WERI-Rb-1 (cell line): ENCODE measurements at regions not wholly inside any gene's neighbourhood (a gene's known extent, or its start where the extent isn't known, plus 50 kb on each side); places are given as distances from the start of the nearest gene placed in this dataset.

Source experiments
- DNase-seq: peaks from one replicate; pipeline ENCODE4 v3.0.0-alpha.2; 2020
- H3K27ac ChIP-seq: fragments of 250-450 bp; sonication (Bioruptor Pico); 2 replicates; pipeline ENCODE4 v1.5.1; 2020; ENCODE audit warnings: mild to moderate bottlenecking, moderate library complexity
- H3K27me3 ChIP-seq: fragments of 250-450 bp; sonication (Bioruptor Pico); 2 replicates; pipeline ENCODE4 v1.5.1; 2021; ENCODE audit warnings: mild to moderate bottlenecking, low read depth, moderate library complexity; ENCODE audit not compliant: insufficient read depth, severe bottlenecking
- H3K36me3 ChIP-seq: fragments of 250-450 bp; sonication (Bioruptor Pico); 2 replicates; pipeline ENCODE4 v1.5.1; 2020; ENCODE audit warnings: mild to moderate bottlenecking, moderate library complexity
- H3K4me3 ChIP-seq: 2 replicates; pipeline ENCODE4 v1.5.1; 2011; ENCODE audit warnings: low read depth, mild to moderate bottlenecking, control low read depth, low read length
- H3K9me3 ChIP-seq: fragments of 250-450 bp; sonication (Bioruptor Pico); 2 replicates; pipeline ENCODE4 v1.5.1; 2021; ENCODE audit warnings: mild to moderate bottlenecking, moderate library complexity; ENCODE audit not compliant: severe bottlenecking
- TF ChIP-seq, protein P1 (sequence below): IDR thresholded peaks from 2 replicates; pipeline ENCODE4 v1.5.1; 2011; ENCODE audit warnings: low read depth, mild to moderate bottlenecking, control low read depth, inconsistent platforms, low read length

DNA sequence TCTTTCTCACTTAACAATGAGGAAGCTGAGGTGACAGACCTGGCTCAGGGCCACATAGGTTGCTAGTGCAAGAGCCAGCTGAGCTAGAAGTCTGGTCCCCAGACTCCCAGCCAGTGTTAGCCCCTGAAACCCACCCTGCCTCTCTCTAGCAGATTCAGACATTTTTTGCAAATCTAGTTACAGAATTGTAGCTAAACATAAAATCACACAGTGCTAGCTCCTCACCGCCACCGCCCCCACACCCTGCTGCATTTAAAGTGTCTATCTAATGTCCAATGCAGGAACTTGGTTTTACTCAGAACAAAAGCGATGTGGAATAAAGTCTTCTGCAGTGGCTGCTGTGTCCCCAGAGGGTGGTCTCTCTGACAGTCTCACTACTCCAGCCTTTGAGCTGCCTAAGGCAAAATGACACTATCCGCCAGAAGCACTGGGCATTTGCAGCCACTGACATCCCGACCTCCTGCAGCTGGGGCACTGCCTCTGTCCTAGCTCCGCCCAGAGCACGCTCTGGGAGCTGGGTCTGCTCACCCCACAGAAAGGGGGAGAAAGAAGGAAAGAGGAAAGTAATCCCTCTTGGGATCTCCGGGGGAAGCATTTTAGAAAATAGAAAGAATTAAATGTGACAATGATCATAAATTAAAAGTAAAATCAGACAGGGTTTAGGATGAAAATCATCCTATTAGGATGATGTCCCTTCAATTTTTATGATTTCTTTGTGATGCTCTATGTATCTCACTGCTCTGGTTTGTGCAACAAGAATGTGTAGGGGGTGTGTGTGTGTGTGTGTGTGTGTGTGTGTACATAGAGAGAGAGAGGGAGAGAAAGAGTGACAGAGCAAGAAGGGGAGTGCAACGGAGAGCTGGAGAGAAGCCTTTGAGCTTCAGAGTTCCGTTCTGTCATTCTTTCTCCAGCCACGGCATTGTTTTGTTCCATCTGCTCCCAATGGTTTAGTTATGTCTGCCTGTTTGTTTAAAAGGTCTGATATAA lies 50.5 kb upstream of the ST8SIA3 start:
- Histone ChIP-seq H3K27ac (no peak overlapping the region), H3K9me3 (no peaks in the 10 kb centered on the region), H3K4me3 (no peak overlapping the region), H3K36me3 (no peaks in the 10 kb centered on the region), H3K27me3 (no peaks in the 10 kb centered on the region)
- DNase-seq = no peak
- TF ChIP-seq, protein P1, sequence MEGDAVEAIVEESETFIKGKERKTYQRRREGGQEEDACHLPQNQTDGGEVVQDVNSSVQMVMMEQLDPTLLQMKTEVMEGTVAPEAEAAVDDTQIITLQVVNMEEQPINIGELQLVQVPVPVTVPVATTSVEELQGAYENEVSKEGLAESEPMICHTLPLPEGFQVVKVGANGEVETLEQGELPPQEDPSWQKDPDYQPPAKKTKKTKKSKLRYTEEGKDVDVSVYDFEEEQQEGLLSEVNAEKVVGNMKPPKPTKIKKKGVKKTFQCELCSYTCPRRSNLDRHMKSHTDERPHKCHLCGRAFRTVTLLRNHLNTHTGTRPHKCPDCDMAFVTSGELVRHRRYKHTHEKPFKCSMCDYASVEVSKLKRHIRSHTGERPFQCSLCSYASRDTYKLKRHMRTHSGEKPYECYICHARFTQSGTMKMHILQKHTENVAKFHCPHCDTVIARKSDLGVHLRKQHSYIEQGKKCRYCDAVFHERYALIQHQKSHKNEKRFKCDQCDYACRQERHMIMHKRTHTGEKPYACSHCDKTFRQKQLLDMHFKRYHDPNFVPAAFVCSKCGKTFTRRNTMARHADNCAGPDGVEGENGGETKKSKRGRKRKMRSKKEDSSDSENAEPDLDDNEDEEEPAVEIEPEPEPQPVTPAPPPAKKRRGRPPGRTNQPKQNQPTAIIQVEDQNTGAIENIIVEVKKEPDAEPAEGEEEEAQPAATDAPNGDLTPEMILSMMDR = no peak
